A549 (cell line): ENCODE measurements at regions not wholly inside any gene's neighbourhood (a gene's known extent, or its start where the extent isn't known, plus 50 kb on each side); places are given as distances from the start of the nearest gene placed in this dataset.

Experiments used
- JUN ChIP-seq, 2 experiments: fragments of >200 bp; sonication (Bioruptor Twin); formaldehyde crosslinking; IDR thresholded peaks; 2 replicates in 1 of 2; 3 replicates in 1 of 2; pipeline ENCODE4 v1.6.1; 2016 to 2017
- KDM5A ChIP-seq: fragments of 200-600 bp; sonication (generic); IDR thresholded peaks from 2 replicates; pipeline ENCODE4 v1.6.1; 2016; ENCODE audit warnings: antibody characterized with exemption, mild to moderate bottlenecking
- MYC ChIP-seq: IDR thresholded peaks from 2 replicates; pipeline ENCODE4 v1.6.1; 2012; ENCODE audit warnings: mild to moderate bottlenecking, inconsistent platforms, low read length, improper control_type of control experiment, borderline replicate concordance
- POLR2A ChIP-seq: IDR thresholded peaks from 2 replicates; pipeline ENCODE4 v1.6.1; 2012; ENCODE audit warnings: mild to moderate bottlenecking, low read length
- RFX5 ChIP-seq: fragments of 450-650 bp; IDR thresholded peaks from 2 replicates; pipeline ENCODE4 v1.7.1; 2014; ENCODE audit warnings: antibody characterized with exemption, mild to moderate bottlenecking, moderate library complexity
- TF ChIP-seq, protein P1 (sequence below): fragments of >200 bp; sonication (Bioruptor Twin); formaldehyde crosslinking; IDR thresholded peaks from 3 replicates; pipeline ENCODE4 v1.5.1; 2016
- TF ChIP-seq, protein P2 (sequence below): IDR thresholded peaks from 2 replicates; pipeline ENCODE4 v1.6.1; 2012
- TF ChIP-seq, protein P3 (sequence below): IDR thresholded peaks from 2 replicates; pipeline ENCODE4 v1.6.1; 2012; ENCODE audit warnings: low read depth, borderline replicate concordance

DNA sequence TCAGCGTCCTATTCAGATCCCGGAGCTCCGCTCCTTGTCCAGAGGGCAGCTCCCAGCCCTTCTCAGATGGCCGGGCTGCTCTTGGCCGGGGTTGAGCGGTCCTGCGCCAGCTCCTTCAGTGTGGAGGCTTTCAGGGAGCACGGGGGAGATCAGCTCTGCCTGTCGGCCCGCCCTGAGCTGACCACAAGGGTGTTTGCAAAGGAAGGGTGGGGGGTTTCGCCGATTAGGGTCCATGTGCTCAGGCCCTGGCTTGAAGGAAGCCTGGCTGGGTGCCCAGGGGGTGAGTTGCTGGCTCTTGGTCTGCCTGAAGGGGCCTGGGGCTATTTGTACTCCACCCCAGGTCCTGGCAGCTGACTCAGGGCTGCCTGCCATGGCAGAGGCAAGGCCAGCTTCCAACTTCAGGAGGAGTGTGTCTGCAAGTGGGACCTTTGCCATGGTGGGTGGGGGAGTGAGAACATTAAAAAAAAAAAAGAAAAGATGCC is 250.1 kb upstream of the KLF4 start:
- TF ChIP-seq RFX5 (no peak), MYC (no peak), POLR2A (no peak), JUN (IDR thresholded peaks at IDR 0.05) (no peak), KDM5A (no peak)
- TF ChIP-seq, protein P1, sequence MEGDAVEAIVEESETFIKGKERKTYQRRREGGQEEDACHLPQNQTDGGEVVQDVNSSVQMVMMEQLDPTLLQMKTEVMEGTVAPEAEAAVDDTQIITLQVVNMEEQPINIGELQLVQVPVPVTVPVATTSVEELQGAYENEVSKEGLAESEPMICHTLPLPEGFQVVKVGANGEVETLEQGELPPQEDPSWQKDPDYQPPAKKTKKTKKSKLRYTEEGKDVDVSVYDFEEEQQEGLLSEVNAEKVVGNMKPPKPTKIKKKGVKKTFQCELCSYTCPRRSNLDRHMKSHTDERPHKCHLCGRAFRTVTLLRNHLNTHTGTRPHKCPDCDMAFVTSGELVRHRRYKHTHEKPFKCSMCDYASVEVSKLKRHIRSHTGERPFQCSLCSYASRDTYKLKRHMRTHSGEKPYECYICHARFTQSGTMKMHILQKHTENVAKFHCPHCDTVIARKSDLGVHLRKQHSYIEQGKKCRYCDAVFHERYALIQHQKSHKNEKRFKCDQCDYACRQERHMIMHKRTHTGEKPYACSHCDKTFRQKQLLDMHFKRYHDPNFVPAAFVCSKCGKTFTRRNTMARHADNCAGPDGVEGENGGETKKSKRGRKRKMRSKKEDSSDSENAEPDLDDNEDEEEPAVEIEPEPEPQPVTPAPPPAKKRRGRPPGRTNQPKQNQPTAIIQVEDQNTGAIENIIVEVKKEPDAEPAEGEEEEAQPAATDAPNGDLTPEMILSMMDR = no peak
- TF ChIP-seq, protein P2, sequence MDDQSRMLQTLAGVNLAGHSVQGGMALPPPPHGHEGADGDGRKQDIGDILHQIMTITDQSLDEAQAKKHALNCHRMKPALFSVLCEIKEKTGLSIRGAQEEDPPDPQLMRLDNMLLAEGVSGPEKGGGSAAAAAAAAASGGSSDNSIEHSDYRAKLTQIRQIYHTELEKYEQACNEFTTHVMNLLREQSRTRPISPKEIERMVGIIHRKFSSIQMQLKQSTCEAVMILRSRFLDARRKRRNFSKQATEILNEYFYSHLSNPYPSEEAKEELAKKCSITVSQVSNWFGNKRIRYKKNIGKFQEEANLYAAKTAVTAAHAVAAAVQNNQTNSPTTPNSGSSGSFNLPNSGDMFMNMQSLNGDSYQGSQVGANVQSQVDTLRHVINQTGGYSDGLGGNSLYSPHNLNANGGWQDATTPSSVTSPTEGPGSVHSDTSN = no peak
- TF ChIP-seq, protein P3, sequence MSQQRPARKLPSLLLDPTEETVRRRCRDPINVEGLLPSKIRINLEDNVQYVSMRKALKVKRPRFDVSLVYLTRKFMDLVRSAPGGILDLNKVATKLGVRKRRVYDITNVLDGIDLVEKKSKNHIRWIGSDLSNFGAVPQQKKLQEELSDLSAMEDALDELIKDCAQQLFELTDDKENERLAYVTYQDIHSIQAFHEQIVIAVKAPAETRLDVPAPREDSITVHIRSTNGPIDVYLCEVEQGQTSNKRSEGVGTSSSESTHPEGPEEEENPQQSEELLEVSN = no peak
